GM23338 (cell line): ENCODE measurements at regions not wholly inside any gene's neighbourhood (a gene's known extent, or its start where the extent isn't known, plus 50 kb on each side); places are given as distances from the start of the nearest gene placed in this dataset.

Experiments used
- ATAC-seq: fragments of 200-7000 bp; cut with Tn5 transposase; 3 replicates; pipeline ENCODE4 v1.9.1; 2020
- DNase-seq: peaks from one replicate; pipeline ENCODE4 v3.0.0-alpha.2; 2015; ENCODE audit warnings: low spot score
- H2AFZ ChIP-seq: fragments of 200-600 bp; sonication (generic); 2 replicates; pipeline ENCODE4 v1.8.0; 2016; ENCODE audit warnings: antibody characterized with exemption, mild to moderate bottlenecking, moderate library complexity
- H3F3A ChIP-seq: fragments of 200-600 bp; sonication (generic); replicated peaks from 2 replicates; pipeline ENCODE4 v1.8.0; 2017; ENCODE audit warnings: antibody characterized with exemption, mixed run types, low read depth
- H3K27ac ChIP-seq: fragments of 200-600 bp; sonication (generic); 2 replicates; pipeline ENCODE4 v1.6.1; 2016; ENCODE audit warnings: low read depth
- H3K27me3 ChIP-seq: fragments of 200-600 bp; sonication (generic); 2 replicates; pipeline ENCODE4 v1.8.0; 2016; ENCODE audit warnings: mild to moderate bottlenecking, mixed run types, moderate library complexity; ENCODE audit not compliant: insufficient read depth
- H3K36me3 ChIP-seq: fragments of 200-600 bp; sonication (generic); 2 replicates; pipeline ENCODE4 v1.8.0; 2016; ENCODE audit warnings: mild to moderate bottlenecking; ENCODE audit not compliant: insufficient read depth
- H3K4me1 ChIP-seq: fragments of 200-600 bp; sonication (generic); 2 replicates; pipeline ENCODE4 v1.8.0; 2016; ENCODE audit warnings: mild to moderate bottlenecking, moderate library complexity; ENCODE audit not compliant: insufficient read depth
- H3K4me2 ChIP-seq: fragments of 200-600 bp; sonication (generic); 2 replicates; pipeline ENCODE4 v1.7.1; 2017; ENCODE audit warnings: mixed run types
- H3K4me3 ChIP-seq: fragments of 200-600 bp; sonication (generic); 2 replicates; pipeline ENCODE4 v1.6.1; 2016; ENCODE audit warnings: mixed run types
- H3K79me2 ChIP-seq: fragments of 200-600 bp; sonication (generic); replicated peaks from 2 replicates; pipeline ENCODE4 v1.8.0; 2017; ENCODE audit warnings: mild to moderate bottlenecking; ENCODE audit not compliant: insufficient read depth
- H3K9me2 ChIP-seq: fragments of 200-600 bp; sonication (generic); 2 replicates; pipeline ENCODE4 v1.8.0; 2017; ENCODE audit not compliant: insufficient read depth
- H4K20me1 ChIP-seq: fragments of 200-600 bp; sonication (generic); replicated peaks from 2 replicates; pipeline ENCODE4 v1.8.0; 2017; ENCODE audit warnings: mild to moderate bottlenecking; ENCODE audit not compliant: insufficient read depth
- H3K27ac Mint-ChIP-seq: 2 replicates; pipeline ENCODE4 v1.8.0; 2020; ENCODE audit warnings: inconsistent platforms, mild to moderate bottlenecking, moderate library complexity, mixed read lengths
- H3K27me3 Mint-ChIP-seq: 3 replicates; pipeline ENCODE4 v1.8.0; 2022; ENCODE audit warnings: low read depth, mild to moderate bottlenecking, moderate library complexity, mixed read lengths, inconsistent platforms; ENCODE audit not compliant: insufficient read depth, poor library complexity
- H3K36me3 Mint-ChIP-seq: 3 replicates; pipeline ENCODE4 v1.8.0; 2021; ENCODE audit warnings: low read depth, mild to moderate bottlenecking, inconsistent platforms, moderate library complexity, mixed read lengths
- H3K4me1 Mint-ChIP-seq: 3 replicates; pipeline ENCODE4 v1.8.0; 2020; ENCODE audit warnings: mild to moderate bottlenecking, inconsistent platforms, mixed read lengths
- H3K4me3 Mint-ChIP-seq: 3 replicates; pipeline ENCODE4 v1.8.0; 2021; ENCODE audit warnings: moderate library complexity, mild to moderate bottlenecking, inconsistent platforms, mixed read lengths
- H3K9me3 Mint-ChIP-seq: 3 replicates; pipeline ENCODE4 v1.8.0; 2020; ENCODE audit warnings: moderate library complexity, mild to moderate bottlenecking, inconsistent platforms, mixed read lengths
- EZH2 ChIP-seq: fragments of 200-600 bp; sonication (generic); IDR thresholded peaks from one replicate; pipeline ENCODE4 v1.8.0; 2017; ENCODE audit warnings: antibody characterized with exemption, mild to moderate bottlenecking, low read depth; ENCODE audit not compliant: unreplicated experiment
- EZH2phosphoT487 ChIP-seq: fragments of 200-600 bp; sonication (generic); IDR thresholded peaks from one replicate; pipeline ENCODE4 v1.8.1; 2018; ENCODE audit warnings: antibody characterized with exemption; ENCODE audit not compliant: unreplicated experiment
- STAT1 ChIP-seq: IDR thresholded peaks from one replicate; pipeline ENCODE4 v1.6.1; 2016; ENCODE audit warnings: antibody characterized with exemption; ENCODE audit not compliant: unreplicated experiment
- ZNF114 ChIP-seq: fragments of 250-450 bp; sonication (Bioruptor Pico); IDR thresholded peaks from 2 replicates; pipeline ENCODE4 v1.5.0; 2020; ENCODE audit warnings: mild to moderate bottlenecking, moderate library complexity
- ZNF331 ChIP-seq: fragments of 250-450 bp; sonication (Bioruptor Pico); IDR thresholded peaks from 2 replicates; pipeline ENCODE4 v1.5.0; 2020; ENCODE audit warnings: low read depth, mild to moderate bottlenecking, moderate library complexity
- ZNF462 ChIP-seq: fragments of 250-450 bp; sonication (Bioruptor Pico); IDR thresholded peaks from 2 replicates; pipeline ENCODE4 v1.5.0; 2020; ENCODE audit warnings: mild to moderate bottlenecking, moderate library complexity
- TF ChIP-seq, protein P1 (sequence below), 2 experiments: fragments of 200-600 bp in 1 of 2; sonication (generic) in 1 of 2; conservative IDR thresholded peaks; 2 replicates each; pipeline versions ENCODE4 v1.5.1 to v1.6.1; 2016 to 2017; ENCODE audit warnings: antibody characterized with exemption in 2 of 2, low read depth in 2 of 2, mild to moderate bottlenecking in 2 of 2, moderate library complexity in 1 of 2
- TF ChIP-seq, protein P2 (sequence below): IDR thresholded peaks from one replicate; pipeline ENCODE4 v1.6.1; 2018; ENCODE audit warnings: antibody characterized with exemption; ENCODE audit not compliant: unreplicated experiment

DNA sequence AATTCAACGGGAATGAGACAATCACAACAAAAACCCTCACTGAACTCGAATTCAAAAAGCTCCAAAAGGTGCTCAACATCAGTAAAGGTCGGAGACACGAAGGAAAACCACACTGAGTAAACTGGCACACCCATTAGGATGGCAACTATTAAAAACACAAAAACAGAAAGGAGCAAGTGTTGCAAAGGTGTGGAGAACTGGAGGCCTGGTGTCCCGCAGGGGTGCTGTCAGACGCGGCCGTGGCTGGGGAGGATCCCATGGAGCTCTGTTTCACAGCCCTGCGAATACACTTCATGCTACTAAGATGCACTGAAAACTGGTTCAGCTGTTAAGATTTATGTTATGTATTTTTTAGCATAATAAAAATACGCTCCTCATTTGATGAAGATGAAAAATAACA is 730.6 kb downstream of the GALR1 start:
- H4K20me1 ChIP-seq = no peaks in the 10 kb centered on the region
- H3K4me2 ChIP-seq = no peak overlapping the region
- Mint-ChIP-seq H3K4me1 (no peaks in the 10 kb centered on the region), H3K9me3 (peaks cover 97% of the 10 kb centered on the region), H3K36me3 (peaks cover 61% of the 10 kb centered on the region), H3K27ac (no peak overlapping the region), H3K27me3 (peaks cover 6% of the 10 kb centered on the region), H3K4me3 (no peak overlapping the region)
- no peak overlapping the region for H3K27ac ChIP-seq
- TF ChIP-seq, protein P1, sequence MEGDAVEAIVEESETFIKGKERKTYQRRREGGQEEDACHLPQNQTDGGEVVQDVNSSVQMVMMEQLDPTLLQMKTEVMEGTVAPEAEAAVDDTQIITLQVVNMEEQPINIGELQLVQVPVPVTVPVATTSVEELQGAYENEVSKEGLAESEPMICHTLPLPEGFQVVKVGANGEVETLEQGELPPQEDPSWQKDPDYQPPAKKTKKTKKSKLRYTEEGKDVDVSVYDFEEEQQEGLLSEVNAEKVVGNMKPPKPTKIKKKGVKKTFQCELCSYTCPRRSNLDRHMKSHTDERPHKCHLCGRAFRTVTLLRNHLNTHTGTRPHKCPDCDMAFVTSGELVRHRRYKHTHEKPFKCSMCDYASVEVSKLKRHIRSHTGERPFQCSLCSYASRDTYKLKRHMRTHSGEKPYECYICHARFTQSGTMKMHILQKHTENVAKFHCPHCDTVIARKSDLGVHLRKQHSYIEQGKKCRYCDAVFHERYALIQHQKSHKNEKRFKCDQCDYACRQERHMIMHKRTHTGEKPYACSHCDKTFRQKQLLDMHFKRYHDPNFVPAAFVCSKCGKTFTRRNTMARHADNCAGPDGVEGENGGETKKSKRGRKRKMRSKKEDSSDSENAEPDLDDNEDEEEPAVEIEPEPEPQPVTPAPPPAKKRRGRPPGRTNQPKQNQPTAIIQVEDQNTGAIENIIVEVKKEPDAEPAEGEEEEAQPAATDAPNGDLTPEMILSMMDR (conservative IDR thresholded peaks at IDR 0.05; ENCODE audit: low read depth in 2 of 2) = no peak
- TF ChIP-seq STAT1 = no peak
- no peaks in the 10 kb centered on the region for H3F3A ChIP-seq
- ATAC-seq (no peak), DNase-seq (no peak)
- no peaks in the 10 kb centered on the region for H3K9me2 ChIP-seq
- no peaks in the 10 kb centered on the region for H3K36me3 ChIP-seq
- no peaks in the 10 kb centered on the region for H3K27me3 ChIP-seq
- no peaks in the 10 kb centered on the region for H3K4me1 ChIP-seq
- no peak overlapping the region for H3K4me3 ChIP-seq
- H3K79me2 ChIP-seq = no peaks in the 10 kb centered on the region
- no peak overlapping the region for H2AFZ ChIP-seq

GRCh38 chr18:77981874-77982273 is 732.2 kb downstream of the GALR1 start:
- peaks cover 97% of the 10 kb centered on the region for H3K9me3 Mint-ChIP-seq
- no peaks in the 10 kb centered on the region for H3F3A ChIP-seq
- H3K79me2 ChIP-seq = no peaks in the 10 kb centered on the region
- no peak overlapping the region for H3K27ac Mint-ChIP-seq
- H3K4me1 ChIP-seq = no peaks in the 10 kb centered on the region
- ATAC-seq (no peak), DNase-seq (no peak)
- peaks cover 3% of the 10 kb centered on the region for H3K27me3 Mint-ChIP-seq
- no peaks in the 10 kb centered on the region for H3K4me1 Mint-ChIP-seq
- H3K36me3 Mint-ChIP-seq = peaks cover 52% of the 10 kb centered on the region
- H3K36me3 ChIP-seq = peaks cover 3% of the 10 kb centered on the region; the same call in 1 of the 2 replicates
- H3K4me3 Mint-ChIP-seq = no peak overlapping the region
- no peaks in the 10 kb centered on the region for H3K9me2 ChIP-seq
- no peaks in the 10 kb centered on the region for H4K20me1 ChIP-seq
- no peaks in the 10 kb centered on the region for H3K27me3 ChIP-seq
- no peak overlapping the region for H3K4me3 ChIP-seq
- H2AFZ ChIP-seq = no peak overlapping the region
- H3K4me2 ChIP-seq = no peak overlapping the region
- no peak overlapping the region for H3K27ac ChIP-seq
- TF ChIP-seq EZH2 (no peak), STAT1 (no peak), ZNF462 (CRISPR knock-in tag) (no peak), ZNF114 (no peak), ZNF331 (CRISPR knock-in tag) (no peak), EZH2phosphoT487 (no peak)
- TF ChIP-seq, protein P2, sequence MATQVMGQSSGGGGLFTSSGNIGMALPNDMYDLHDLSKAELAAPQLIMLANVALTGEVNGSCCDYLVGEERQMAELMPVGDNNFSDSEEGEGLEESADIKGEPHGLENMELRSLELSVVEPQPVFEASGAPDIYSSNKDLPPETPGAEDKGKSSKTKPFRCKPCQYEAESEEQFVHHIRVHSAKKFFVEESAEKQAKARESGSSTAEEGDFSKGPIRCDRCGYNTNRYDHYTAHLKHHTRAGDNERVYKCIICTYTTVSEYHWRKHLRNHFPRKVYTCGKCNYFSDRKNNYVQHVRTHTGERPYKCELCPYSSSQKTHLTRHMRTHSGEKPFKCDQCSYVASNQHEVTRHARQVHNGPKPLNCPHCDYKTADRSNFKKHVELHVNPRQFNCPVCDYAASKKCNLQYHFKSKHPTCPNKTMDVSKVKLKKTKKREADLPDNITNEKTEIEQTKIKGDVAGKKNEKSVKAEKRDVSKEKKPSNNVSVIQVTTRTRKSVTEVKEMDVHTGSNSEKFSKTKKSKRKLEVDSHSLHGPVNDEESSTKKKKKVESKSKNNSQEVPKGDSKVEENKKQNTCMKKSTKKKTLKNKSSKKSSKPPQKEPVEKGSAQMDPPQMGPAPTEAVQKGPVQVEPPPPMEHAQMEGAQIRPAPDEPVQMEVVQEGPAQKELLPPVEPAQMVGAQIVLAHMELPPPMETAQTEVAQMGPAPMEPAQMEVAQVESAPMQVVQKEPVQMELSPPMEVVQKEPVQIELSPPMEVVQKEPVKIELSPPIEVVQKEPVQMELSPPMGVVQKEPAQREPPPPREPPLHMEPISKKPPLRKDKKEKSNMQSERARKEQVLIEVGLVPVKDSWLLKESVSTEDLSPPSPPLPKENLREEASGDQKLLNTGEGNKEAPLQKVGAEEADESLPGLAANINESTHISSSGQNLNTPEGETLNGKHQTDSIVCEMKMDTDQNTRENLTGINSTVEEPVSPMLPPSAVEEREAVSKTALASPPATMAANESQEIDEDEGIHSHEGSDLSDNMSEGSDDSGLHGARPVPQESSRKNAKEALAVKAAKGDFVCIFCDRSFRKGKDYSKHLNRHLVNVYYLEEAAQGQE = no peak
- TF ChIP-seq, protein P1 (conservative IDR thresholded peaks at IDR 0.05; ENCODE audit: low read depth in 2 of 2) = no peak
